Keratinocyte (primary cell): ENCODE measurements at regions not wholly inside any gene's neighbourhood (a gene's known extent, or its start where the extent isn't known, plus 50 kb on each side); places are given as distances from the start of the nearest gene placed in this dataset.

ENCODE experiments used
- DNase-seq: peaks from one replicate; pipeline ENCODE4 v3.0.0-alpha.2; 2011; ENCODE audit warnings: low read depth, missing footprints, low spot score
- FAIRE-seq: peaks from 2 replicates; lab custom pipeline; 2011; peaks lifted over from hg19 to GRCh38; lab: Jason Lieb, UNC
- H2AFZ ChIP-seq: 2 replicates; pipeline ENCODE4 v1.6.0; 2012; ENCODE audit warnings: low read length, control low read depth, inconsistent platforms; ENCODE audit not compliant: control insufficient read depth
- H3K27ac ChIP-seq: 2 replicates; pipeline ENCODE4 v1.5.1; 2011; ENCODE audit warnings: low read length; ENCODE audit not compliant: control insufficient read depth, insufficient read depth
- H3K27me3 ChIP-seq: 3 replicates; pipeline ENCODE4 v1.6.0; 2011; ENCODE audit warnings: low read length; ENCODE audit not compliant: control insufficient read depth, insufficient read depth; ENCODE audit errors: extremely low read depth
- H3K36me3 ChIP-seq, 2 experiments: 2 replicates in 1 of 2; 3 replicates in 1 of 2; pipeline ENCODE4 v1.5.1; 2011; ENCODE audit warnings: low read length in 2 of 2, mild to moderate bottlenecking in 1 of 2; ENCODE audit not compliant: control insufficient read depth in 2 of 2, insufficient read depth in 2 of 2; ENCODE audit errors: extremely low read depth in 1 of 2
- H3K4me1 ChIP-seq: 3 replicates; pipeline ENCODE4 v1.5.1; 2011; ENCODE audit warnings: low read length; ENCODE audit not compliant: control insufficient read depth, insufficient read depth; ENCODE audit errors: extremely low read depth
- H3K4me2 ChIP-seq: 3 replicates; pipeline ENCODE4 v1.6.0; 2011; ENCODE audit warnings: low read depth, low read length; ENCODE audit not compliant: control insufficient read depth, insufficient read depth; ENCODE audit errors: extremely low read depth
- H3K4me3 ChIP-seq, 3 experiments: fragments of 200-600 bp in 1 of 3; sonication (generic) in 1 of 3; 2 replicates in 2 of 3; 3 replicates in 1 of 3; pipeline ENCODE4 v1.5.1; 2011 to 2016; ENCODE audit warnings: low read length in 3 of 3, mild to moderate bottlenecking in 3 of 3, control low read depth in 2 of 3, inconsistent platforms in 1 of 3, low read depth in 1 of 3, mixed read lengths in 1 of 3, mixed run types in 1 of 3, moderate library complexity in 1 of 3; ENCODE audit not compliant: control insufficient read depth in 2 of 3, insufficient read depth in 2 of 3; ENCODE audit errors: extremely low read depth in 1 of 3
- H3K79me2 ChIP-seq: 2 replicates; pipeline ENCODE4 v1.6.0; 2012; ENCODE audit warnings: low read length; ENCODE audit not compliant: control insufficient read depth, insufficient read depth
- H3K9ac ChIP-seq: 3 replicates; pipeline ENCODE4 v1.6.0; 2011; ENCODE audit warnings: low read length; ENCODE audit not compliant: control insufficient read depth, insufficient read depth; ENCODE audit errors: extremely low read depth
- H3K9me1 ChIP-seq: 3 replicates; pipeline ENCODE4 v1.6.0; 2011; ENCODE audit warnings: low read length; ENCODE audit not compliant: control insufficient read depth, insufficient read depth; ENCODE audit errors: extremely low read depth
- H3K9me3 ChIP-seq: 2 replicates; pipeline ENCODE4 v1.5.1; 2012; ENCODE audit warnings: low read depth, low read length; ENCODE audit not compliant: control insufficient read depth
- H4K20me1 ChIP-seq: 3 replicates; pipeline ENCODE4 v1.6.0; 2011; ENCODE audit warnings: low read length; ENCODE audit not compliant: control insufficient read depth, insufficient read depth; ENCODE audit errors: extremely low read depth
- CTCF ChIP-seq, 3 experiments: IDR thresholded peaks in 1 of 3; conservative IDR thresholded peaks in 1 of 3; optimal IDR thresholded peaks in 1 of 3; 2 replicates in 2 of 3; 3 replicates in 1 of 3; pipeline versions ENCODE3 to v1.5.1; 2011; ENCODE audit warnings: low read length in 3 of 3, mild to moderate bottlenecking in 3 of 3, moderate library complexity in 2 of 3, control low read depth in 1 of 3, inconsistent platforms in 1 of 3; ENCODE audit not compliant: insufficient read depth in 2 of 3; ENCODE audit errors: extremely low read depth in 1 of 3
- EZH2 ChIP-seq: IDR thresholded peaks from one replicate; pipeline ENCODE4 v1.6.1; 2012; ENCODE audit warnings: inconsistent platforms, mild to moderate bottlenecking, low read length, moderate library complexity
- dilution Hi-C: fragments of 300-500 bp; cut with MboI; formaldehyde crosslinking; loops from one replicate; pipeline ENCODE4 v1.7.0; 2020; ENCODE audit warnings: low sequenced_read_pairs; ENCODE audit not compliant: extremely low pct_ligation_motif_present

GRCh38 chr13:64855506-64855905, 2374.6 kb downstream of the PCDH9 start:
- Histone ChIP-seq H3K4me2 (no peak overlapping the region), H3K79me2 (no peaks in the 10 kb centered on the region), H3K9ac (no peak overlapping the region), H3K4me3 (no peak overlapping the region), H3K4me1 (no peaks in the 10 kb centered on the region), H3K9me3 (no peaks in the 10 kb centered on the region), H2AFZ (no peak overlapping the region), H3K36me3 (no peaks in the 10 kb centered on the region), H3K27me3 (no peaks in the 10 kb centered on the region), H3K27ac (no peak overlapping the region), H4K20me1 (no peaks in the 10 kb centered on the region), H3K9me1 (no peaks in the 10 kb centered on the region)
- dilution Hi-C loops = no loop called here
- FAIRE-seq (no peak), DNase-seq (no peak)
- TF ChIP-seq CTCF (optimal IDR thresholded peaks at IDR 0.05 in 1 of 3, IDR thresholded peaks at IDR 0.05 in 1 of 3, conservative IDR thresholded peaks at IDR 0.05 in 1 of 3; ENCODE audit: extremely low read depth in 1 of 3, insufficient read depth in 2 of 3, low read length in 3 of 3) = no peak
- TF ChIP-seq EZH2 = no peak

- no peaks in the 10 kb centered on the region for H4K20me1 ChIP-seq
Measured at GRCh38 chr13:64850017-64850416, 2380.1 kb downstream of the PCDH9 start.

More at GRCh38 chr13:64850017-64850416, 2380.1 kb downstream of the PCDH9 start:
- Histone ChIP-seq H3K4me1 (no peaks in the 10 kb centered on the region), H3K9me3 (no peaks in the 10 kb centered on the region), H3K4me2 (no peak overlapping the region), H3K9me1 (no peaks in the 10 kb centered on the region), H3K36me3 (no peaks in the 10 kb centered on the region), H3K9ac (no peak overlapping the region), H3K79me2 (no peaks in the 10 kb centered on the region), H2AFZ (no peak overlapping the region), H3K27ac (no peak overlapping the region), H3K27me3 (no peaks in the 10 kb centered on the region), H3K4me3 (no peak overlapping the region)
- TF ChIP-seq EZH2 (no peak), CTCF (optimal IDR thresholded peaks at IDR 0.05 in 1 of 3, IDR thresholded peaks at IDR 0.05 in 1 of 3, conservative IDR thresholded peaks at IDR 0.05 in 1 of 3; ENCODE audit: extremely low read depth in 1 of 3, insufficient read depth in 2 of 3, low read length in 3 of 3) (no peak)
- dilution Hi-C loops = no loop called here
- FAIRE-seq = no peak
- DNase-seq = no peak
